LNCAP (cell line): ENCODE measurements at regions not wholly inside any gene's neighbourhood (a gene's known extent, or its start where the extent isn't known, plus 50 kb on each side); places are given as distances from the start of the nearest gene placed in this dataset.

Experiments used
- CTCF ChIP-seq: fragments of 450-650 bp; IDR thresholded peaks from 2 replicates; pipeline ENCODE4 v1.5.1; 2017; ENCODE audit warnings: mild to moderate bottlenecking

- TF ChIP-seq CTCF, result no peak
Observed at GRCh38 chr1:194786027-194786426, 1599.6 kb upstream of the B3GALT2 start.

GRCh38 chr1:194776657-194777056 lies 1590.2 kb upstream of the B3GALT2 start:
- TF ChIP-seq CTCF, result no peak

GRCh38 chr1:194774535-194774934 lies 1588.1 kb upstream of the B3GALT2 start:
- no peak for TF ChIP-seq CTCF

GRCh38 chr1:194755241-194755994 lies 1569.0 kb upstream of the B3GALT2 start:
- TF ChIP-seq CTCF, result no peak

GRCh38 chr1:194734970-194735369 lies 1548.6 kb upstream of the B3GALT2 start:
- TF ChIP-seq CTCF, result no peak

- no peak for TF ChIP-seq CTCF
Observed at GRCh38 chr1:194731025-194731424, 1544.6 kb upstream of the B3GALT2 start.

GRCh38 chr1:194730304-194730703 lies 1543.9 kb upstream of the B3GALT2 start:
- no peak for TF ChIP-seq CTCF

GRCh38 chr1:194723067-194723466 lies 1536.7 kb upstream of the B3GALT2 start:
- no peak for TF ChIP-seq CTCF
